ENCODE measurements at regions not wholly inside any gene's neighbourhood (a gene's known extent, or its start where the extent isn't known, plus 50 kb on each side); places are given as distances from the start of the nearest gene placed in this dataset.

DNA sequence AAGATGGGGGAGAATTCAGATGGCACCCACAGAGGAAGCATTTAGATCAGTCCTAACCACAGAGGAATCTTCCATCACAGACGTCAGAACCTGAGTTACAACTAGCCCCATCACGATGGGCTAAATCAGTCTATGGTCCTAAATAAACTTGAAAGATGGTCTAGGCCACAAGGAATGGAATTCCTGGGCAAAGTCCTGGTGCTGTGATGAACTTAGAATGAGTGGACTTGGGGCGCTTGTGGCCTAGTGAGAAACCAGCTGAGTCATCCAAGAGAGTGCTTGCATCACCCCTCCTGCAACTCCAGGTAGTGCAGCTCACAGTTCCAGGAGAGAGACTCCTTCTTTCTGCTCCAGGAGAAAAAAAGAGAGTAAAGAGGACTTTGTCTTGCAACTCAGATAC, 722.9 kb upstream of the RGMB start:
- Histone ChIP-seq H3K36me3 (no peaks in the 10 kb centered on the region), H3K9me3 (peaks cover 0 to 11% (median 0%) of the 10 kb centered on the region in 11 donors), H3K4me3 (no peak overlapping the region), H3K27ac (no peak overlapping the region), H3K27me3 (no peaks in the 10 kb centered on the region), H3K4me1 (no peaks in the 10 kb centered on the region)
- DNase-seq (no peak), ATAC-seq (no peak)
- intact Hi-C loops (cut with DNase I) = no loop called here
- TF ChIP-seq, protein P1, sequence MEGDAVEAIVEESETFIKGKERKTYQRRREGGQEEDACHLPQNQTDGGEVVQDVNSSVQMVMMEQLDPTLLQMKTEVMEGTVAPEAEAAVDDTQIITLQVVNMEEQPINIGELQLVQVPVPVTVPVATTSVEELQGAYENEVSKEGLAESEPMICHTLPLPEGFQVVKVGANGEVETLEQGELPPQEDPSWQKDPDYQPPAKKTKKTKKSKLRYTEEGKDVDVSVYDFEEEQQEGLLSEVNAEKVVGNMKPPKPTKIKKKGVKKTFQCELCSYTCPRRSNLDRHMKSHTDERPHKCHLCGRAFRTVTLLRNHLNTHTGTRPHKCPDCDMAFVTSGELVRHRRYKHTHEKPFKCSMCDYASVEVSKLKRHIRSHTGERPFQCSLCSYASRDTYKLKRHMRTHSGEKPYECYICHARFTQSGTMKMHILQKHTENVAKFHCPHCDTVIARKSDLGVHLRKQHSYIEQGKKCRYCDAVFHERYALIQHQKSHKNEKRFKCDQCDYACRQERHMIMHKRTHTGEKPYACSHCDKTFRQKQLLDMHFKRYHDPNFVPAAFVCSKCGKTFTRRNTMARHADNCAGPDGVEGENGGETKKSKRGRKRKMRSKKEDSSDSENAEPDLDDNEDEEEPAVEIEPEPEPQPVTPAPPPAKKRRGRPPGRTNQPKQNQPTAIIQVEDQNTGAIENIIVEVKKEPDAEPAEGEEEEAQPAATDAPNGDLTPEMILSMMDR (IDR thresholded peaks at IDR 0.05) = no peak
- WGBS, 2 donors = 83 to 87% methylated on average over 3 of the region's 3 CpGs

DNA sequence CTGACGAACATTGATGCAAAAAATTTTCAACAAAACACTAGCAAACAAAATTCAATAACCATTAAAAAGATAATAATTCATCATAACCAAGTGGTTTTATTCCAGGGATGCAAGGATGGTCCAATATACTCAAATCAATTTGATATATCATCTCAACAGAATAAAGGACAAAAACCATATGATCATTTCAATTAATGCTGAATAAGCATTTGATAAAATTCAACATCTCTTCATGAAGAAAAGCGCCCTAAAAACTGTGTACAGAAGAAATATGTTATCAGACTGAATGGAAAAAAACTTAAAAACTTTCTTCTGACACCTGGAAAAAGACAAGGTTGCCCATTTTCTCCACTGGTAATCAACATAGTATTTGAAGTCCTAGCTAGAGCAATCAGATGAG, 720.3 kb upstream of the RGMB start:
- 67 to 75% methylated on average over 2 of the region's 2 CpGs for WGBS, 2 donors
- TF ChIP-seq, protein P1 (IDR thresholded peaks at IDR 0.05) = no peak
- no peaks in the 10 kb centered on the region for H3K36me3 ChIP-seq
- intact Hi-C loops (cut with DNase I) = no loop called here
- peaks cover 0 to 11% (median 0%) of the 10 kb centered on the region in 11 donors for H3K9me3 ChIP-seq
- H3K4me3 ChIP-seq = no peak overlapping the region
- no peaks in the 10 kb centered on the region for H3K4me1 ChIP-seq
- DNase-seq (no peak), ATAC-seq (no peak)
- H3K27me3 ChIP-seq = no peaks in the 10 kb centered on the region
- H3K27ac ChIP-seq = no peak overlapping the region

DNA sequence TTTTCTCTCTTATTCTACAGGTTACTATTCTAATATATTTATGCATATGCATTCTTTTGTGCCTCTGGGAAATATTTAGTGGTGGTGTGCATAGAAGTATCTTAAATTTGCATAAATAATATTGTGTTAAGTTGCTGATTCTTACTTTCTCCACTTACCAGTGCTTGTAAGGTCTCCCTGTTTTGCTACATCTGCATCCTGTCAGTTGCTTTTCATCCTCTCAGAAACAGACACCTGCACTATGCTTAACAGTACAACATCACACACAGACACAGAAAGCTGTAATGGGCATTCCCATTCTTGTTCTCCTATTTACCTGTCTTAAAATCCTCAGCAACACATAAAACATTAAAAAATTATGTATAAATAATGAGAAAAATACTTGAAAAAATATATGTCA, 713.3 kb upstream of the RGMB start:
- peaks cover 0 to 2% (median 0%) of the 10 kb centered on the region in 11 donors for H3K9me3 ChIP-seq
- no peak for ATAC-seq
- intact Hi-C loops (cut with DNase I) = no loop called here
- H3K27me3 ChIP-seq = no peaks in the 10 kb centered on the region
- DNase-seq = no peak
- no peaks in the 10 kb centered on the region for H3K36me3 ChIP-seq
- H3K4me1 ChIP-seq = no peaks in the 10 kb centered on the region
- H3K4me3 ChIP-seq = no peak overlapping the region
- TF ChIP-seq, protein P1 (IDR thresholded peaks at IDR 0.05) = no peak
- no peak overlapping the region for H3K27ac ChIP-seq

DNA sequence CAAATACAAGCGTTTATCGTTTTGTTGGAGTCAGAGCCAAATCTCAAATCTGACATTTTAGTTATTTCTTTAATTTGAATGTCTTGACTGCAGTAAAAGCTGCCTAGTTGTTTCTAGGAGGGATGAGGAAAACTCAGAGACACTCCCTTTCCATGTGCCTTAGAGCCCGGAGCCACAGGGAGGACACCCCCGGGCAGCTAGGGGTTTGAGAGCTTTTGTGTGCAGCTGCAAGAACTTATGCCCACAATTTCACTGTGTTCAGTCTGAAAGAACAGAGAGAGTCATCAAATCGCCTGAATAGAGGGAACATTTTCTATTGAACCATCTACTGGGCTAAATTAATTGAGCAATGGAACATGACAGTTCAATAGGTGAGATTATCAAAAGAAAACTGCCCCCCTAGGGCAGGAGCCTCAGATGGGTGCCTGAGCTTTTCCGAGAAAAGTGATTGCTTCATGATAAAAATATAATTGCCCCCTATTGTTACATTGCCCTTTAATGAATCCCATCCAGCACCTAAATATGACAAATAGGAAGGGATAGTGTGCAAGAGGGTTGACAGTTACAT, 709.3 kb upstream of the RGMB start:
- no peak overlapping the region for H3K4me3 ChIP-seq
- DNase-seq (no peak), ATAC-seq (no peak)
- TF ChIP-seq, protein P1 (IDR thresholded peaks at IDR 0.05) = no peak
- intact Hi-C loops (cut with DNase I) = no loop called here
- H3K27me3 ChIP-seq = no peaks in the 10 kb centered on the region
- H3K27ac ChIP-seq = no peak overlapping the region
- H3K4me1 ChIP-seq = no peaks in the 10 kb centered on the region
- no peaks in the 10 kb centered on the region for H3K36me3 ChIP-seq
- WGBS, 2 donors = 78 to 80% methylated on average over 6 of the region's 6 CpGs
- H3K9me3 ChIP-seq = no peaks in the 10 kb centered on the region
